ENCODE measurements at regions not wholly inside any gene's neighbourhood (a gene's known extent, or its start where the extent isn't known, plus 50 kb on each side); places are given as distances from the start of the nearest gene placed in this dataset.
"Not testable (repeated sequence)": the region's sequence is repeated elsewhere in the genome, so short reads cannot be mapped to it uniquely, and the experiment has no call there.

DNA sequence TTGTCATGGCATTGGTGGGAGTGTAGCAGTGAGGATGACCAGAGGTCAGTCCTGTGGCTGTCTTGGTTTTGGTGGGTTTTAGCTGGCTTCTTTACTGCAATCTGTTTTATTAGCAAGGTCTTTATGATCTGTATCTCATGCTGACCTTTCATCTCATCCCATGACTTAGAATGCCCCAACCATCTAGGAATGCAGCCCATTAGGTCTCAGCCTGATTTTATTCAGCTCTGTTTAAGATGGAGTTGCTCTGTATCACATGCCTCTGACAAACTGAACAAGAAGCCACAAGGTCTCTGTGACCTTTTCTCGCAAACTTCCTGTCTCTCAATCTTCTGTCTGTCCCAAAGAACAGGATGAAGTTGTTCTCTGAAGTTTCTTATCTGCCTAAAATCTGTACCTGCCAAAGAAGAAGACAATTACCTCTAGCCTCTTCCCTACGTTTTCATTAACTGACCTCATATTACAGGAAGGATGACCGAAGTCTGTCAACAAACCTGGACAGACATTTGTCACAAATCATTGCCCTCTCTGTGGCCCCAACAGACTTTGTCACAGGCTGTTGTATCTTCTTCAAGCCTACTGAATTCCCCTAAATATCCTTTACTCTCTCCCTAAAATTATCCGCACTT lies 284.2 kb upstream of the SEMA6A start (continued):
- TF ChIP-seq, protein P1, sequence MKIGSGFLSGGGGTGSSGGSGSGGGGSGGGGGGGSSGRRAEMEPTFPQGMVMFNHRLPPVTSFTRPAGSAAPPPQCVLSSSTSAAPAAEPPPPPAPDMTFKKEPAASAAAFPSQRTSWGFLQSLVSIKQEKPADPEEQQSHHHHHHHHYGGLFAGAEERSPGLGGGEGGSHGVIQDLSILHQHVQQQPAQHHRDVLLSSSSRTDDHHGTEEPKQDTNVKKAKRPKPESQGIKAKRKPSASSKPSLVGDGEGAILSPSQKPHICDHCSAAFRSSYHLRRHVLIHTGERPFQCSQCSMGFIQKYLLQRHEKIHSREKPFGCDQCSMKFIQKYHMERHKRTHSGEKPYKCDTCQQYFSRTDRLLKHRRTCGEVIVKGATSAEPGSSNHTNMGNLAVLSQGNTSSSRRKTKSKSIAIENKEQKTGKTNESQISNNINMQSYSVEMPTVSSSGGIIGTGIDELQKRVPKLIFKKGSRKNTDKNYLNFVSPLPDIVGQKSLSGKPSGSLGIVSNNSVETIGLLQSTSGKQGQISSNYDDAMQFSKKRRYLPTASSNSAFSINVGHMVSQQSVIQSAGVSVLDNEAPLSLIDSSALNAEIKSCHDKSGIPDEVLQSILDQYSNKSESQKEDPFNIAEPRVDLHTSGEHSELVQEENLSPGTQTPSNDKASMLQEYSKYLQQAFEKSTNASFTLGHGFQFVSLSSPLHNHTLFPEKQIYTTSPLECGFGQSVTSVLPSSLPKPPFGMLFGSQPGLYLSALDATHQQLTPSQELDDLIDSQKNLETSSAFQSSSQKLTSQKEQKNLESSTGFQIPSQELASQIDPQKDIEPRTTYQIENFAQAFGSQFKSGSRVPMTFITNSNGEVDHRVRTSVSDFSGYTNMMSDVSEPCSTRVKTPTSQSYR (CRISPR knock-in tag; IDR thresholded peaks at IDR 0.05) = no peak
- no peak for TF ChIP-seq IRF1 (CRISPR knock-in tag; IDR thresholded peaks at IDR 0.05)
- no peak for TF ChIP-seq ELF4 (CRISPR knock-in tag; IDR thresholded peaks at IDR 0.05; ENCODE audit: low read depth)
- no peak for TF ChIP-seq PREB (CRISPR knock-in tag; IDR thresholded peaks at IDR 0.05; ENCODE audit: borderline replicate concordance)
- no peak for TF ChIP-seq ZNF671 (CRISPR knock-in tag; IDR thresholded peaks at IDR 0.05)
- no peak for TF ChIP-seq NR1H2 (CRISPR knock-in tag; IDR thresholded peaks at IDR 0.05)
- TF ChIP-seq GABPB1 (CRISPR knock-in tag; IDR thresholded peaks at IDR 0.05) = no peak
- TF ChIP-seq, protein P2, sequence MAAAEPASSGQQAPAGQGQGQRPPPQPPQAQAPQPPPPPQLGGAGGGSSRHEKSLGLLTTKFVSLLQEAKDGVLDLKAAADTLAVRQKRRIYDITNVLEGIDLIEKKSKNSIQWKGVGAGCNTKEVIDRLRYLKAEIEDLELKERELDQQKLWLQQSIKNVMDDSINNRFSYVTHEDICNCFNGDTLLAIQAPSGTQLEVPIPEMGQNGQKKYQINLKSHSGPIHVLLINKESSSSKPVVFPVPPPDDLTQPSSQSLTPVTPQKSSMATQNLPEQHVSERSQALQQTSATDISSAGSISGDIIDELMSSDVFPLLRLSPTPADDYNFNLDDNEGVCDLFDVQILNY (CRISPR knock-in tag; IDR thresholded peaks at IDR 0.05) = no peak
- no peak for TF ChIP-seq E2F1 (CRISPR knock-in tag; IDR thresholded peaks at IDR 0.05)
- TF ChIP-seq OVOL2 (CRISPR knock-in tag; IDR thresholded peaks at IDR 0.05; ENCODE audit: borderline replicate concordance) = no peak
- TF ChIP-seq ATF2 (CRISPR knock-in tag; IDR thresholded peaks at IDR 0.05; ENCODE audit: borderline replicate concordance, low read depth) = no peak

DNA sequence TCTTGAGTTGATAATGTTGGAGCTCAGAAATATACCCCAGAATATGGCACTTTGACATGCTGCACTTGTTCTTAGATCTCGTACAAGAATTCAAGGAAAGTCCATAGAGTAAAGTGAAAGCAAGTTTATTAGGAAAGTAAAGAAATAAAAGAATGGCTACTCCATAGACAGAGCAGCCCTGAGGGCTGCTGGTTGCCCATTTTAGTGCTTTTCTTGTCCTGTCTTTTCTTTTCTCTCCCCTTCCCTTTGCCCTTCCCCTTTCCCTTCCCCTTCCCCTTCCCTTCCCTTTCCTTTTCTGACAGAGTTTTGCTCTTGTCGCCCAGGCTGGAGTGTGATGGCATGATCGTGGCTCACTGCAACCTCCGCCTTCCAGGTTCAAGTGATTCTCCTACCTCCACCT lies 283.4 kb upstream of the SEMA6A start:
- POLR2A ChIA-PET; H3K4me3 Mint-ChIP-seq; CTCF ChIA-PET; ATAC-seq; H3K36me3 Mint-ChIP-seq; H3K27me3 Mint-ChIP-seq (ENCODE audit: low read depth); H3K9me3 Mint-ChIP-seq; DNase-seq (ENCODE audit: low spot score); H3K27ac Mint-ChIP-seq: not testable (repeated sequence)
- peaks cover 64% of the 10 kb centered on the region for H3K4me1 Mint-ChIP-seq

DNA sequence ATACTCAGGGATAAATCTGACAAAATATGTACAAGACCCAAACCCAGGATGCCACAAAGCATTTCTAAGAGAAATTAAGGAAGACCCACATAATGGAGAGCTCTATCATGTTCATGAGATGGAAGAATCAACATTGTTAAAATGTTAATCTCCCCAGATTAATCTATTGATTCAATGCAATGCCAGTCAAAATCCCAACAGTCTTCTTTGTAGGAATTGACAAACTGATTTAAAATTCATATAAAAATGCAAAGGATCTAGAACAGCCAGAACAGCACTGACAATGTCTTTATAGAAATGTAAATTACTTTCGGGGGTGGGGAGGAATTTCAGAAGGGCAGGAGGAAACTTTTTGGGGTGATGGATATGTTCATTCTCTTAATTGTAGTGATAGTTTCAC lies 281.6 kb upstream of the SEMA6A start:
- Mint-ChIP-seq H3K9me3 (no peaks in the 10 kb centered on the region), H3K36me3 (no peaks in the 10 kb centered on the region), H3K4me3 (no peak overlapping the region), H3K27me3 (ENCODE audit: low read depth) (no peaks in the 10 kb centered on the region), H3K4me1 (peaks cover 67% of the 10 kb centered on the region), H3K27ac (peak overlapping the region; percentile 59)
- DNase-seq (ENCODE audit: low spot score) (no peak), ATAC-seq (no peak)
- no peak for TF ChIP-seq ZNF671 (CRISPR knock-in tag; IDR thresholded peaks at IDR 0.05)
- TF ChIP-seq EMX1 (CRISPR knock-in tag; IDR thresholded peaks at IDR 0.05) = no peak
- no peak for TF ChIP-seq ZNF423 (CRISPR knock-in tag; IDR thresholded peaks at IDR 0.05)
- TF ChIP-seq GRHL2 (CRISPR knock-in tag; IDR thresholded peaks at IDR 0.05; ENCODE audit: insufficient replicate concordance, severe bottlenecking) = no peak
- TF ChIP-seq, protein P3, sequence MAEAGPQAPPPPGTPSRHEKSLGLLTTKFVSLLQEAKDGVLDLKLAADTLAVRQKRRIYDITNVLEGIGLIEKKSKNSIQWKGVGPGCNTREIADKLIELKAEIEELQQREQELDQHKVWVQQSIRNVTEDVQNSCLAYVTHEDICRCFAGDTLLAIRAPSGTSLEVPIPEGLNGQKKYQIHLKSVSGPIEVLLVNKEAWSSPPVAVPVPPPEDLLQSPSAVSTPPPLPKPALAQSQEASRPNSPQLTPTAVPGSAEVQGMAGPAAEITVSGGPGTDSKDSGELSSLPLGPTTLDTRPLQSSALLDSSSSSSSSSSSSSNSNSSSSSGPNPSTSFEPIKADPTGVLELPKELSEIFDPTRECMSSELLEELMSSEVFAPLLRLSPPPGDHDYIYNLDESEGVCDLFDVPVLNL (CRISPR knock-in tag; IDR thresholded peaks at IDR 0.05; ENCODE audit: borderline replicate concordance, low read depth) = no peak
- TF ChIP-seq ZSCAN18 (CRISPR knock-in tag; IDR thresholded peaks at IDR 0.05) = no peak
- CTCF ChIA-PET = interaction anchor here (1.2 kb wide), 1 partner anchor 281 kb away, joined by 5 read pairs; the partner anchor contains the start of gene SEMA6A
- POLR2A ChIA-PET = no interaction called here
